Activated CD4-positive, alpha-beta T cell treated with anti-CD3 and anti-CD28 coated beads for 36 hours (primary cell): ENCODE measurements at regions not wholly inside any gene's neighbourhood (a gene's known extent, or its start where the extent isn't known, plus 50 kb on each side); places are given as distances from the start of the nearest gene placed in this dataset.

ENCODE experiments used
- ATAC-seq: fragments of 200-7000 bp; cut with Tn5 transposase; one replicate; pipeline ENCODE4 v1.10.0; 2021; ENCODE audit warnings: mild to moderate bottlenecking, moderate library complexity
- CTCF ChIA-PET: fragments of 350-600 bp; sonication (Branson Sonifier 250); formaldehyde crosslinking; loops from one replicate; lab custom pipeline; 2021; ENCODE audit warnings: antibody characterized with exemption; lab: Charles Lee
- POLR2A ChIA-PET: fragments of 350-600 bp; sonication (Branson Sonifier 250); formaldehyde crosslinking; loops from one replicate; lab custom pipeline; 2021; ENCODE audit warnings: antibody characterized with exemption, inconsistent platforms; lab: Charles Lee
- DNase-seq: peaks from one replicate; pipeline ENCODE4 v3.0.0-alpha.2; 2020
- H3K27ac Mint-ChIP-seq: one replicate; pipeline ENCODE4 v1.8.0; 2021; ENCODE audit warnings: mixed read lengths
- H3K27me3 Mint-ChIP-seq: one replicate; pipeline ENCODE4 v1.8.0; 2021; ENCODE audit warnings: mixed read lengths
- H3K36me3 Mint-ChIP-seq: one replicate; pipeline ENCODE4 v1.8.0; 2021; ENCODE audit warnings: low read depth, mixed read lengths
- H3K4me1 Mint-ChIP-seq: one replicate; pipeline ENCODE4 v1.8.0; 2021; ENCODE audit warnings: mixed read lengths
- H3K4me3 Mint-ChIP-seq: one replicate; pipeline ENCODE4 v1.8.0; 2021; ENCODE audit warnings: mild to moderate bottlenecking, moderate library complexity, mixed read lengths
- H3K9me3 Mint-ChIP-seq: one replicate; pipeline ENCODE4 v1.8.0; 2021; ENCODE audit warnings: low read depth, mixed read lengths
- intact Hi-C, 2 experiments: fragments of 100-400 bp; cut with DNase I in 1 of 2; cut with micrococcal nuclease in 1 of 2; formaldehyde crosslinking; loops; one replicate each; pipeline versions ENCODE4 v1.14.2 to v1.15.1; 2022 to 2024; cut with DNase I, micrococcal nuclease

- DNase-seq (no peak), ATAC-seq (no peak)
- Mint-ChIP-seq H3K4me1 (no peaks in the 10 kb centered on the region), H3K27ac (no peak overlapping the region), H3K27me3 (peaks cover 11% of the 10 kb centered on the region), H3K4me3 (no peak overlapping the region), H3K36me3 (no peaks in the 10 kb centered on the region), H3K9me3 (no peaks in the 10 kb centered on the region)
- ChIA-PET CTCF (interaction anchor here (0.7 kb wide), 1 partner anchor 1729 kb away, joined by 3 read pairs; no protein-coding TSS in a partner anchor), POLR2A (no interaction called here)
- intact Hi-C loops: no loop called here
Measured at GRCh38 chr2:19732255-19732654, 169.5 kb downstream of the TTC32 start.

GRCh38 chr2:19731515-19731914 is 170.3 kb downstream of the TTC32 start:
- Mint-ChIP-seq H3K4me3 (no peak overlapping the region), H3K36me3 (no peaks in the 10 kb centered on the region), H3K4me1 (no peaks in the 10 kb centered on the region), H3K27ac (no peak overlapping the region), H3K27me3 (peaks cover 11% of the 10 kb centered on the region), H3K9me3 (no peaks in the 10 kb centered on the region)
- ATAC-seq (no peak), DNase-seq (no peak)
- ChIA-PET CTCF (interaction anchor here (0.7 kb wide), 1 partner anchor 179 kb away, joined by 3 read pairs; no protein-coding TSS in a partner anchor), POLR2A (no interaction called here)
- intact Hi-C loops: no loop called here

GRCh38 chr2:19731037-19731436 is 170.7 kb downstream of the TTC32 start:
- intact Hi-C loops: no loop called here
- ATAC-seq (no peak), DNase-seq (no peak)
- no peaks in the 10 kb centered on the region for H3K9me3 Mint-ChIP-seq
- no peak overlapping the region for H3K27ac Mint-ChIP-seq
- H3K27me3 Mint-ChIP-seq: peaks cover 11% of the 10 kb centered on the region
- CTCF ChIA-PET: no interaction called here
- no peaks in the 10 kb centered on the region for H3K36me3 Mint-ChIP-seq
- no peaks in the 10 kb centered on the region for H3K4me1 Mint-ChIP-seq
- POLR2A ChIA-PET: no interaction called here
- no peak overlapping the region for H3K4me3 Mint-ChIP-seq

- no peak overlapping the region for H3K27ac Mint-ChIP-seq
- ATAC-seq (no peak), DNase-seq (no peak)
- intact Hi-C loops: no loop called here
- no peaks in the 10 kb centered on the region for H3K9me3 Mint-ChIP-seq
- ChIA-PET CTCF (no interaction called here), POLR2A (no interaction called here)
- peaks cover 4% of the 10 kb centered on the region for H3K27me3 Mint-ChIP-seq
- no peaks in the 10 kb centered on the region for H3K4me1 Mint-ChIP-seq
- H3K4me3 Mint-ChIP-seq: no peak overlapping the region
- no peaks in the 10 kb centered on the region for H3K36me3 Mint-ChIP-seq
Measured at GRCh38 chr2:19728125-19728524, 173.7 kb downstream of the TTC32 start.

GRCh38 chr2:19725392-19725791 is 176.4 kb downstream of the TTC32 start:
- Mint-ChIP-seq H3K27me3 (no peaks in the 10 kb centered on the region), H3K4me1 (no peaks in the 10 kb centered on the region), H3K36me3 (no peaks in the 10 kb centered on the region), H3K9me3 (no peaks in the 10 kb centered on the region), H3K4me3 (no peak overlapping the region), H3K27ac (no peak overlapping the region)
- no peak for ATAC-seq
- ChIA-PET POLR2A (no interaction called here), CTCF (interaction anchor here (1.0 kb wide), 1 partner anchor 33 kb away, joined by 3 read pairs; no protein-coding TSS in a partner anchor)
- intact Hi-C loops: no loop called here
- no peak for DNase-seq

- DNase-seq (no peak), ATAC-seq (no peak)
- intact Hi-C loops: no loop called here
- ChIA-PET POLR2A (no interaction called here), CTCF (no interaction called here)
- Mint-ChIP-seq H3K9me3 (no peaks in the 10 kb centered on the region), H3K4me1 (no peaks in the 10 kb centered on the region), H3K36me3 (no peaks in the 10 kb centered on the region), H3K27ac (no peak overlapping the region), H3K4me3 (no peak overlapping the region), H3K27me3 (no peaks in the 10 kb centered on the region)
Measured at GRCh38 chr2:19723021-19723420, 178.8 kb downstream of the TTC32 start.

GRCh38 chr2:19722531-19722971 is 179.2 kb downstream of the TTC32 start:
- H3K4me3 Mint-ChIP-seq: no peak overlapping the region
- intact Hi-C loops: no loop called here
- no peaks in the 10 kb centered on the region for H3K27me3 Mint-ChIP-seq
- no peaks in the 10 kb centered on the region for H3K36me3 Mint-ChIP-seq
- no peaks in the 10 kb centered on the region for H3K9me3 Mint-ChIP-seq
- no peaks in the 10 kb centered on the region for H3K4me1 Mint-ChIP-seq
- no peak for DNase-seq
- no peak for ATAC-seq
- H3K27ac Mint-ChIP-seq: no peak overlapping the region
- ChIA-PET CTCF (no interaction called here), POLR2A (no interaction called here)

GRCh38 chr2:19720306-19720705 is 181.5 kb downstream of the TTC32 start:
- no peak for DNase-seq
- H3K4me1 Mint-ChIP-seq: no peaks in the 10 kb centered on the region
- intact Hi-C loops: no loop called here
- no peaks in the 10 kb centered on the region for H3K36me3 Mint-ChIP-seq
- H3K9me3 Mint-ChIP-seq: no peaks in the 10 kb centered on the region
- ATAC-seq: no peak
- H3K4me3 Mint-ChIP-seq: no peak overlapping the region
- no peak overlapping the region for H3K27ac Mint-ChIP-seq
- POLR2A ChIA-PET: no interaction called here
- CTCF ChIA-PET: no interaction called here
- no peaks in the 10 kb centered on the region for H3K27me3 Mint-ChIP-seq

- Mint-ChIP-seq H3K4me3 (no peak overlapping the region), H3K36me3 (no peaks in the 10 kb centered on the region), H3K27me3 (no peaks in the 10 kb centered on the region), H3K27ac (no peak overlapping the region), H3K9me3 (no peaks in the 10 kb centered on the region), H3K4me1 (no peaks in the 10 kb centered on the region)
- intact Hi-C loops: no loop called here
- POLR2A ChIA-PET: no interaction called here
- ATAC-seq: no peak
- CTCF ChIA-PET: no interaction called here
- DNase-seq: no peak
Measured at GRCh38 chr2:19719540-19719939, 182.2 kb downstream of the TTC32 start.

- CTCF ChIA-PET: no interaction called here
- Mint-ChIP-seq H3K4me1 (no peaks in the 10 kb centered on the region), H3K27ac (no peak overlapping the region), H3K9me3 (peaks cover 4% of the 10 kb centered on the region), H3K4me3 (no peak overlapping the region), H3K36me3 (no peaks in the 10 kb centered on the region), H3K27me3 (no peaks in the 10 kb centered on the region)
- POLR2A ChIA-PET: no interaction called here
- DNase-seq (no peak), ATAC-seq (no peak)
- intact Hi-C loops: no loop called here
Measured at GRCh38 chr2:19717446-19717845, 184.3 kb downstream of the TTC32 start.

- H3K36me3 Mint-ChIP-seq: no peaks in the 10 kb centered on the region
- H3K4me1 Mint-ChIP-seq: no peaks in the 10 kb centered on the region
- DNase-seq: no peak
- no peak for ATAC-seq
- ChIA-PET POLR2A (no interaction called here), CTCF (no interaction called here)
- H3K27ac Mint-ChIP-seq: no peak overlapping the region
- no peaks in the 10 kb centered on the region for H3K27me3 Mint-ChIP-seq
- no peak overlapping the region for H3K4me3 Mint-ChIP-seq
- H3K9me3 Mint-ChIP-seq: peaks cover 4% of the 10 kb centered on the region
- intact Hi-C loops: no loop called here
Measured at GRCh38 chr2:19714926-19715325, 186.9 kb downstream of the TTC32 start.

- intact Hi-C loops: no loop called here
- Mint-ChIP-seq H3K27ac (no peak overlapping the region), H3K36me3 (no peaks in the 10 kb centered on the region), H3K27me3 (peaks cover 3% of the 10 kb centered on the region), H3K4me1 (no peaks in the 10 kb centered on the region), H3K9me3 (peaks cover 4% of the 10 kb centered on the region), H3K4me3 (no peak overlapping the region)
- ChIA-PET CTCF (no interaction called here), POLR2A (no interaction called here)
- no peak for DNase-seq
- no peak for ATAC-seq
Measured at GRCh38 chr2:19712850-19713249, 188.9 kb downstream of the TTC32 start.
